Peyer's patch (tissue), 4 donors: ENCODE measurements at regions not wholly inside any gene's neighbourhood (a gene's known extent, or its start where the extent isn't known, plus 50 kb on each side); places are given as distances from the start of the nearest gene placed in this dataset.

Experiments
- POLR2A ChIP-seq, 2 donors: fragments of 450-650 bp; IDR thresholded peaks; one replicate each; pipeline ENCODE4 v1.5.1; 2017; ENCODE audit warnings: antibody characterized with exemption in 2 of 2, mild to moderate bottlenecking in 2 of 2, moderate library complexity in 2 of 2
- TF ChIP-seq, protein P1 (sequence below), 6 experiments: fragments of 450-650 bp in 4 of 6; fragments of 200-600 bp in 2 of 6; sonication (generic) in 1 of 6; IDR thresholded peaks; one replicate each; pipeline ENCODE4 v1.5.1; 2017 to 2019; ENCODE audit warnings: antibody characterized with exemption in 6 of 6, mild to moderate bottlenecking in 3 of 6, moderate library complexity in 1 of 6

DNA sequence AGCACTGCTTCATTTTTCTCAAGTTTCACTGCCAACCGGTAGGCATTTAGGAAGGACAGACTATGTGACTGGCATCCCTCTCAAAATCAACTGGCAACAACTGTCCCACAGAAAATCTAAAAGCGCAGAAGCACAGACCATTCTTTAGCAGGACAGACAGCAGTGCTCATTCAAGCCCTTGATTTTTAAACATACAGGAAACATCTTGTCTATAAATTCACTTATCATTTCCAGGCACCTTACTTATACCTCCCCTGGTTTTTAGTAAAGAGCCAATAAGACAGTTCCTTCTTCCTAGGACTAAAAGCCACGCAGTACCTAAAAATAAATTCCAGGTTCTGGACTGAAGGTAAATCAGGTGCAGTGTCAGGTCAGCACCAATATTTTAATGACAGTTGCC, 343.2 kb upstream of the WWC1 start:
- TF ChIP-seq POLR2A (IDR thresholded peaks at IDR 0.05) = no peak
- TF ChIP-seq, protein P1, sequence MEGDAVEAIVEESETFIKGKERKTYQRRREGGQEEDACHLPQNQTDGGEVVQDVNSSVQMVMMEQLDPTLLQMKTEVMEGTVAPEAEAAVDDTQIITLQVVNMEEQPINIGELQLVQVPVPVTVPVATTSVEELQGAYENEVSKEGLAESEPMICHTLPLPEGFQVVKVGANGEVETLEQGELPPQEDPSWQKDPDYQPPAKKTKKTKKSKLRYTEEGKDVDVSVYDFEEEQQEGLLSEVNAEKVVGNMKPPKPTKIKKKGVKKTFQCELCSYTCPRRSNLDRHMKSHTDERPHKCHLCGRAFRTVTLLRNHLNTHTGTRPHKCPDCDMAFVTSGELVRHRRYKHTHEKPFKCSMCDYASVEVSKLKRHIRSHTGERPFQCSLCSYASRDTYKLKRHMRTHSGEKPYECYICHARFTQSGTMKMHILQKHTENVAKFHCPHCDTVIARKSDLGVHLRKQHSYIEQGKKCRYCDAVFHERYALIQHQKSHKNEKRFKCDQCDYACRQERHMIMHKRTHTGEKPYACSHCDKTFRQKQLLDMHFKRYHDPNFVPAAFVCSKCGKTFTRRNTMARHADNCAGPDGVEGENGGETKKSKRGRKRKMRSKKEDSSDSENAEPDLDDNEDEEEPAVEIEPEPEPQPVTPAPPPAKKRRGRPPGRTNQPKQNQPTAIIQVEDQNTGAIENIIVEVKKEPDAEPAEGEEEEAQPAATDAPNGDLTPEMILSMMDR (IDR thresholded peaks at IDR 0.05) = no peak
